Cardiac muscle cell (in vitro differentiated cells and primary cell): ENCODE measurements at regions not wholly inside any gene's neighbourhood (a gene's known extent, or its start where the extent isn't known, plus 50 kb on each side); places are given as distances from the start of the nearest gene placed in this dataset.

Source experiments
- DNase-seq, 2 donors: peaks; one replicate each; pipeline versions ENCODE4 v3.0.0 to v3.0.0-alpha.2; 2010 to 2017; ENCODE audit warnings: low read depth in 1 of 2, low spot score in 1 of 2
- H3K27ac ChIP-seq: fragments of 200-600 bp; sonication (generic); 2 replicates; pipeline ENCODE4 v1.5.1; 2016
- H3K27me3 ChIP-seq: fragments of 200-600 bp; sonication (generic); 2 replicates; pipeline ENCODE4 v1.6.0; 2016; ENCODE audit warnings: control low read depth
- H3K36me3 ChIP-seq: fragments of 200-600 bp; sonication (generic); 2 replicates; pipeline ENCODE4 v1.5.1; 2016; ENCODE audit warnings: control low read depth
- H3K4me1 ChIP-seq: fragments of 200-600 bp; sonication (generic); 2 replicates; pipeline ENCODE4 v1.8.1; 2017; ENCODE audit warnings: low read depth, mild to moderate bottlenecking, mixed run types
- H3K4me3 ChIP-seq: fragments of 200-600 bp; sonication (generic); 2 replicates; pipeline ENCODE4 v1.5.1; 2016; ENCODE audit warnings: mild to moderate bottlenecking
- H3K9me3 ChIP-seq: fragments of 200-600 bp; sonication (generic); 2 replicates; pipeline ENCODE4 v1.5.1; 2017; ENCODE audit warnings: low read depth, mild to moderate bottlenecking, control low read depth
- TF ChIP-seq, protein P1 (sequence below): IDR thresholded peaks from 2 replicates; pipeline ENCODE4 v1.5.1; 2012; ENCODE audit warnings: low read depth, mild to moderate bottlenecking, low read length

- Histone ChIP-seq H3K4me3 (no peak overlapping the region), H3K9me3 (no peaks in the 10 kb centered on the region), H3K27ac (no peak overlapping the region), H3K4me1 (no peaks in the 10 kb centered on the region), H3K36me3 (no peaks in the 10 kb centered on the region), H3K27me3 (no peaks in the 10 kb centered on the region)
- TF ChIP-seq, protein P1, sequence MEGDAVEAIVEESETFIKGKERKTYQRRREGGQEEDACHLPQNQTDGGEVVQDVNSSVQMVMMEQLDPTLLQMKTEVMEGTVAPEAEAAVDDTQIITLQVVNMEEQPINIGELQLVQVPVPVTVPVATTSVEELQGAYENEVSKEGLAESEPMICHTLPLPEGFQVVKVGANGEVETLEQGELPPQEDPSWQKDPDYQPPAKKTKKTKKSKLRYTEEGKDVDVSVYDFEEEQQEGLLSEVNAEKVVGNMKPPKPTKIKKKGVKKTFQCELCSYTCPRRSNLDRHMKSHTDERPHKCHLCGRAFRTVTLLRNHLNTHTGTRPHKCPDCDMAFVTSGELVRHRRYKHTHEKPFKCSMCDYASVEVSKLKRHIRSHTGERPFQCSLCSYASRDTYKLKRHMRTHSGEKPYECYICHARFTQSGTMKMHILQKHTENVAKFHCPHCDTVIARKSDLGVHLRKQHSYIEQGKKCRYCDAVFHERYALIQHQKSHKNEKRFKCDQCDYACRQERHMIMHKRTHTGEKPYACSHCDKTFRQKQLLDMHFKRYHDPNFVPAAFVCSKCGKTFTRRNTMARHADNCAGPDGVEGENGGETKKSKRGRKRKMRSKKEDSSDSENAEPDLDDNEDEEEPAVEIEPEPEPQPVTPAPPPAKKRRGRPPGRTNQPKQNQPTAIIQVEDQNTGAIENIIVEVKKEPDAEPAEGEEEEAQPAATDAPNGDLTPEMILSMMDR = no peak
- no peak for DNase-seq
Observed at GRCh38 chr5:126171916-126172315, 251.3 kb upstream of the GRAMD2B start.

GRCh38 chr5:126172812-126173211 is 250.4 kb upstream of the GRAMD2B start:
- no peaks in the 10 kb centered on the region for H3K27me3 ChIP-seq
- TF ChIP-seq, protein P1 = no peak
- H3K4me3 ChIP-seq = no peak overlapping the region
- H3K27ac ChIP-seq = no peak overlapping the region
- H3K9me3 ChIP-seq = no peaks in the 10 kb centered on the region
- no peaks in the 10 kb centered on the region for H3K4me1 ChIP-seq
- no peak for DNase-seq
- H3K36me3 ChIP-seq = no peaks in the 10 kb centered on the region

DNA sequence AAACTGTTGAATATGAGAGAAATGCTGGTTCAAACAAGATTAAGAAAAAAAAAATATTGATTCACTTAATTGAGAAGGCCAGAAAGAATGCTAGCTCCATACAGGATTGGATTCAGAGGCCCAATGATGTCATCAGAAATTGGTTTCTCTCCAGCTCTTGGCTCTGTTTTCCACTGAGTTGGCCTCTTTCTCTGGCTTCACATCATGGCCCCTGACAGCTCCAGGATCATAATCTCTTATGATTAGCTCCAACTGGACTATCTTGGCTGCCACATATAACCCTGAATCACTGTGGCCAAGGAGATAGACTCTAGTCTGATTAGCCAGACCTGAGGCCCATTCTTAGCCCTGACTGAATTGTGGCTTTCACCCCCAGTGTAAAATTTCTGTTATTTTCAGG is 244.7 kb upstream of the GRAMD2B start:
- Histone ChIP-seq H3K27ac (no peak overlapping the region), H3K36me3 (no peaks in the 10 kb centered on the region), H3K4me1 (no peaks in the 10 kb centered on the region), H3K9me3 (no peaks in the 10 kb centered on the region), H3K27me3 (no peaks in the 10 kb centered on the region), H3K4me3 (no peak overlapping the region)
- TF ChIP-seq, protein P1 = no peak
- DNase-seq = peak in 1 of 2 donors; percentile 81

DNA sequence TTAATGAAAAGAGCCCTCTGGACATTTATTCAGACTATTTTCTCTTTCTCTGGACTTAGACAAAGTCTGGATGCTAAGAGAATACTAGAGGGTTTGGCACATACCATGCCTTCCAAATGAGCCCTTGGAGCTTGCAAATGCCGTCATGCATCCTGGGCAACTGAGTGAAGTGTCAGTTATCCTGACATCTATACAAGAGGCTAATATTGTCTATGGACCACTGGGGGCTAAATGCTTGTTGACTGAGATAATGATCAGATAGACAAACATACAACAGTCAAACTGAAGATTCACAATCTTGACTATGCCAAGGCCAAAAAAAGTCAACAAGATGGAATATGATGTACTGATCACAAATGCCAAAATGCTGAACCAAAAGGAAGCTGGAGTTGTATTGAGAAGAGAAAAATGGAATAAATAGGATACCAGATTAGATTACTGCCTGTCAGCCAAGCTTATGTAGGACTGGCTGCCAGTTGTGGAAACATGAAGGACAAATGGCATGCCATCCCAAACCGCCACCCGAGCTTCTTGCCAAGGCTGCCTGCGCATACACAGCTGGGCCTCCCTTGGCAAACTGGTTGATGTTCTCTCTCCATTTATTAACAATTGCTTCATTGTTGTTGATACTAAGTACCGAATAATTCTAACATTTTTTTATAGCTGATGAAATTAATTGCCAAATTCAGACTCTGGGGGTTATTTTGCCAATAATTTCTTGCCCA is 240.1 kb upstream of the GRAMD2B start:
- no peak for DNase-seq
- Histone ChIP-seq H3K27ac (no peak overlapping the region), H3K36me3 (no peaks in the 10 kb centered on the region), H3K4me3 (no peak overlapping the region), H3K4me1 (no peaks in the 10 kb centered on the region), H3K27me3 (no peaks in the 10 kb centered on the region), H3K9me3 (no peaks in the 10 kb centered on the region)
- TF ChIP-seq, protein P1 = no peak

- no peaks in the 10 kb centered on the region for H3K27me3 ChIP-seq
- no peaks in the 10 kb centered on the region for H3K9me3 ChIP-seq
- H3K27ac ChIP-seq = no peak overlapping the region
- no peak overlapping the region for H3K4me3 ChIP-seq
- H3K36me3 ChIP-seq = no peaks in the 10 kb centered on the region
- TF ChIP-seq, protein P1 = no peak
- H3K4me1 ChIP-seq = no peaks in the 10 kb centered on the region
- DNase-seq = no peak
Observed at GRCh38 chr5:126184474-126184873, 238.7 kb upstream of the GRAMD2B start.
